ENCODE measurements at regions not wholly inside any gene's neighbourhood (a gene's known extent, or its start where the extent isn't known, plus 50 kb on each side); places are given as distances from the start of the nearest gene placed in this dataset.

GRCh38 chr5:174220417-174220816 is 174.9 kb downstream of the NSG2 start:
- TF ChIP-seq CTCF (IDR thresholded peaks at IDR 0.05), result no peak
- no peak for TF ChIP-seq POLR2A (IDR thresholded peaks at IDR 0.05)
- no peak for TF ChIP-seq EP300 (IDR thresholded peaks at IDR 0.05)

All from tibial nerve (tissue), 4 donors.